Heart right ventricle (tissue), 16 donors: ENCODE measurements at regions not wholly inside any gene's neighbourhood (a gene's known extent, or its start where the extent isn't known, plus 50 kb on each side); places are given as distances from the start of the nearest gene placed in this dataset.

Source experiments
- ATAC-seq, 8 donors: fragments of 200-7000 bp; cut with Tn5 transposase; one replicate each; pipeline ENCODE4 v1.9.1; 2020; ENCODE audit warnings: mild to moderate bottlenecking in 8 of 8, moderate library complexity in 8 of 8, moderate number of reproducible peaks in 1 of 8
- DNase-seq, 2 donors: peaks; one replicate each; pipeline ENCODE4 v3.0.0-alpha.2; 2020
- H3K27ac ChIP-seq, 10 donors: fragments of 200-600 bp; sonication (generic) in 2 of 10; one replicate each; pipeline versions ENCODE4 v1.5.0 to v1.8.0; 2020 to 2022; ENCODE audit warnings: mild to moderate bottlenecking in 3 of 10
- H3K27me3 ChIP-seq, 7 donors: fragments of 200-600 bp; one replicate each; pipeline ENCODE4 v1.8.0; 2021 to 2022; ENCODE audit warnings: mild to moderate bottlenecking in 2 of 7
- H3K36me3 ChIP-seq, 9 donors: fragments of 200-600 bp; sonication (generic) in 1 of 9; one replicate each; pipeline versions ENCODE4 v1.5.0 to v1.8.0; 2020 to 2022; ENCODE audit warnings: mild to moderate bottlenecking in 2 of 9
- H3K4me1 ChIP-seq, 9 donors: fragments of 200-600 bp; sonication (generic) in 1 of 9; one replicate each; pipeline versions ENCODE4 v1.5.0 to v1.8.0; 2020 to 2022; ENCODE audit warnings: mild to moderate bottlenecking in 4 of 9
- H3K4me3 ChIP-seq, 10 donors: fragments of 200-600 bp; sonication (generic) in 2 of 10; one replicate each; pipeline versions ENCODE4 v1.5.0 to v1.8.0; 2020 to 2022; ENCODE audit warnings: mild to moderate bottlenecking in 7 of 10, moderate library complexity in 2 of 10
- H3K9me3 ChIP-seq, 11 donors: fragments of 200-600 bp in 10 of 11; sonication (generic) in 2 of 11; one replicate each; pipeline versions ENCODE4 v1.5.0 to v1.8.0; 2013 to 2022; ENCODE audit warnings: mild to moderate bottlenecking in 2 of 11, control low read depth in 1 of 11, moderate library complexity in 1 of 11
- CTCF ChIP-seq, 9 donors: fragments of 200-600 bp; sonication (generic) in 2 of 9; IDR thresholded peaks; one replicate each; pipeline versions ENCODE4 v1.5.0 to v1.8.0; 2021 to 2022; ENCODE audit warnings: antibody characterized with exemption in 9 of 9, mild to moderate bottlenecking in 5 of 9, moderate library complexity in 1 of 9
- WGBS, 2 donors: extraction: QIAGEN DNeasy Blood & Tissue Kit; methylation state at CpG; one replicate each; pipeline ENCODE4 v1.1.7; 2013; ENCODE audit warnings: inconsistent platforms in 1 of 2; 5-methylcytosine and 5-hydroxymethylcytosine counted together
- intact Hi-C, 10 donors: fragments of 100-400 bp; cut with DNase I; formaldehyde crosslinking; loops; one replicate each; pipeline versions ENCODE4 v1.11.1 to v1.14.2; 2022
- donor health status: Arrhythmogenic right ventricular cardiomyopathy.
- donor health status: ischemic (EF 13 %, LVEDD 7.1; RV severe dilation, severe dysfunction).
- donor health status: healthy with polysubstance abuse.
- donor health status: DM: no; HTN: yes; CAD: no.
- donor health status: DM: no; HTN: no; CAD: no.
- donor health status: ischemic (EF 25% LVEDD 6.9; RV normal size, moderate dysfunction).
- donor health status: ischemic (EF 25% LVEDD 5.7; RV mildly dilated, moderate dysfunction).
- donor health status: healthy.
- donor health status: DM: yes; HTN: yes; CAD: no.
- donor health status: Ischemic cardiomyopathy.
- donor health status: ischemic (EF 35%, LVEDD 5.7; RV mildly dilated, moderate dysfunction).
- donor health status: nonischemic (EF 11% LVEDD 7.7; RV severe dilation, severe dysfunction).
- donor health status: DM: yes; HTN: yes; CAD: no.
- donor health status: PGD.
- donor health status: ischemic (EF 29% LVEDD 5.4; RV normal size, mild dysfunction).
- donor health status: nonischemic (EF 23%, LVEDD 6.1; RV moderate dilation, normal function).

GRCh38 chr6:130748041-130748440, 79.2 kb upstream of the SMLR1 start:
- intact Hi-C loops = no loop called here
- WGBS, 2 donors = 85 to 94% methylated on average over 1 of the region's 1 CpG
- no peaks in the 10 kb centered on the region for H3K4me1 ChIP-seq
- no peak for ATAC-seq
- peaks cover 0 to 25% (median 7%) of the 10 kb centered on the region in 11 donors for H3K9me3 ChIP-seq
- no peaks in the 10 kb centered on the region for H3K27me3 ChIP-seq
- no peak overlapping the region for H3K27ac ChIP-seq
- no peaks in the 10 kb centered on the region for H3K36me3 ChIP-seq
- DNase-seq = no peak
- no peak for TF ChIP-seq CTCF (IDR thresholded peaks at IDR 0.05)
- H3K4me3 ChIP-seq = no peak overlapping the region

GRCh38 chr6:130749402-130749801, 77.8 kb upstream of the SMLR1 start:
- WGBS, 2 donors = 85 to 90% methylated on average over 3 of the region's 3 CpGs
- no peaks in the 10 kb centered on the region for H3K36me3 ChIP-seq
- H3K9me3 ChIP-seq = peaks cover 0 to 25% (median 7%) of the 10 kb centered on the region in 11 donors
- TF ChIP-seq CTCF (IDR thresholded peaks at IDR 0.05) = no peak
- no peak overlapping the region for H3K4me3 ChIP-seq
- no peak for DNase-seq
- intact Hi-C loops = no loop called here
- no peak for ATAC-seq
- H3K4me1 ChIP-seq = no peaks in the 10 kb centered on the region
- no peaks in the 10 kb centered on the region for H3K27me3 ChIP-seq
- no peak overlapping the region for H3K27ac ChIP-seq

- ATAC-seq (no peak), DNase-seq (no peak)
- Histone ChIP-seq H3K27ac (no peak overlapping the region), H3K4me3 (no peak overlapping the region), H3K27me3 (no peaks in the 10 kb centered on the region), H3K4me1 (peaks cover 0 to 10% (median 0%) of the 10 kb centered on the region in 9 donors), H3K36me3 (no peaks in the 10 kb centered on the region), H3K9me3 (peaks cover 0 to 25% (median 7%) of the 10 kb centered on the region in 11 donors)
- TF ChIP-seq CTCF (IDR thresholded peaks at IDR 0.05) = no peak
- WGBS, 2 donors = 86 to 89% methylated on average over 3 of the region's 3 CpGs
- intact Hi-C loops = no loop called here
These were observed 74.9 kb upstream of the SMLR1 start for GRCh38 chr6:130752267-130752666.

GRCh38 chr6:130754786-130755367, 72.3 kb upstream of the SMLR1 start:
- H3K36me3 ChIP-seq = no peaks in the 10 kb centered on the region
- DNase-seq (no peak), ATAC-seq (no peak)
- H3K9me3 ChIP-seq = peaks cover 0 to 9% (median 1%) of the 10 kb centered on the region in 11 donors
- 89 to 94% methylated on average over 3 of the region's 3 CpGs for WGBS, 2 donors
- H3K27ac ChIP-seq = no peak overlapping the region
- intact Hi-C loops = no loop called here
- H3K4me1 ChIP-seq = peaks cover 0 to 10% (median 0%) of the 10 kb centered on the region in 9 donors
- no peaks in the 10 kb centered on the region for H3K27me3 ChIP-seq
- TF ChIP-seq CTCF (IDR thresholded peaks at IDR 0.05) = no peak
- H3K4me3 ChIP-seq = no peak overlapping the region
